GM12864 (cell line): ENCODE measurements at regions not wholly inside any gene's neighbourhood (a gene's known extent, or its start where the extent isn't known, plus 50 kb on each side); places are given as distances from the start of the nearest gene placed in this dataset.

Experiments
- DNase-seq: peaks from one replicate; pipeline ENCODE4 v3.0.0-alpha.2; 2011; ENCODE audit warnings: low read depth
- H3K4me3 ChIP-seq: 2 replicates; pipeline ENCODE4 v1.5.1; 2011; ENCODE audit warnings: mild to moderate bottlenecking, low read depth, low read length, control low read depth
- CTCF ChIP-seq: IDR thresholded peaks from 2 replicates; pipeline ENCODE4 v1.5.1; 2011; ENCODE audit warnings: low read depth, mild to moderate bottlenecking, moderate library complexity, low read length, control low read depth, inconsistent platforms; ENCODE audit errors: missing control alignments

- no peak for TF ChIP-seq CTCF
- H3K4me3 ChIP-seq, result no peak overlapping the region
- no peak for DNase-seq
These were observed 150.1 kb downstream of the PPP1R2C start for GRCh38 chrX:42627891-42628290.

- no peak for DNase-seq
- no peak overlapping the region for H3K4me3 ChIP-seq
- TF ChIP-seq CTCF, result no peak
These were observed 153.4 kb downstream of the PPP1R2C start for GRCh38 chrX:42624524-42624923.

GRCh38 chrX:42619068-42619467 lies 158.9 kb downstream of the PPP1R2C start:
- no peak overlapping the region for H3K4me3 ChIP-seq
- no peak for TF ChIP-seq CTCF
- DNase-seq, result no peak

- peak; percentile 12 for DNase-seq
- TF ChIP-seq CTCF, result no peak
- no peak overlapping the region for H3K4me3 ChIP-seq
These were observed 161.0 kb downstream of the PPP1R2C start for GRCh38 chrX:42616981-42617380.

GRCh38 chrX:42615161-42615563 lies 162.8 kb downstream of the PPP1R2C start:
- TF ChIP-seq CTCF, result peak; percentile 35
- DNase-seq, result peak; percentile 5
- H3K4me3 ChIP-seq, result no peak overlapping the region

GRCh38 chrX:42606591-42606990 lies 171.4 kb downstream of the PPP1R2C start:
- H3K4me3 ChIP-seq, result no peak overlapping the region
- TF ChIP-seq CTCF, result no peak
- DNase-seq, result no peak

GRCh38 chrX:42604302-42604701 lies 173.7 kb downstream of the PPP1R2C start:
- TF ChIP-seq CTCF, result no peak

More at GRCh38 chrX:42604302-42604701, 173.7 kb downstream of the PPP1R2C start:
- H3K4me3 ChIP-seq, result no peak overlapping the region
- DNase-seq, result no peak
